ENCODE measurements at regions not wholly inside any gene's neighbourhood (a gene's known extent, or its start where the extent isn't known, plus 50 kb on each side); places are given as distances from the start of the nearest gene placed in this dataset.

GRCh38 chr3:25288413-25288812, 139.7 kb upstream of the RARB start:
- dilution Hi-C loops (cut with MboI; ENCODE audit: extremely low pct_ligation_motif_present, low sequenced_read_pairs) = no loop called here

GRCh38 chr3:25289156-25289555, 138.9 kb upstream of the RARB start:
- no peak overlapping the region for H3K4me2 ChIP-seq (ENCODE audit: insufficient read depth, low read length)
- dilution Hi-C loops (cut with MboI; ENCODE audit: extremely low pct_ligation_motif_present, low sequenced_read_pairs) = no loop called here
- BruUV-seq (replicated peaks) = no TSS peak
- H3K79me2 ChIP-seq (ENCODE audit: control insufficient read depth, insufficient read depth, low read length) = no peaks in the 10 kb centered on the region
- no peak overlapping the region for H3K4me3 ChIP-seq (replicated peaks in 1 of 3; ENCODE audit: insufficient read depth in 1 of 3, low read depth in 1 of 3, low read length in 3 of 3)
- H3K4me1 ChIP-seq (ENCODE audit: control insufficient read depth, extremely low read depth, insufficient read depth, low read length) = no peaks in the 10 kb centered on the region
- H3K9ac ChIP-seq (replicated peaks; ENCODE audit: extremely low read depth, insufficient read depth, low read length) = no peak overlapping the region
- H3K9me3 ChIP-seq (replicated peaks; ENCODE audit: control insufficient read depth, insufficient read depth, low read length) = no peaks in the 10 kb centered on the region
- no peak overlapping the region for H3K27ac ChIP-seq (ENCODE audit: insufficient read depth, low read depth, low read length)
- no peaks in the 10 kb centered on the region for H3K9me1 ChIP-seq (replicated peaks; ENCODE audit: control insufficient read depth, extremely low read depth, insufficient read depth, low read length)
- CTCF ChIA-PET = interaction anchor here (0.6 to 1.0 kb wide), 2 partner anchors 305 to 532 kb away, joined by 3 to 5 read pairs; no protein-coding TSS in a partner anchor
- intact Hi-C loops (cut with micrococcal nuclease) = no loop called here
- H3K36me3 ChIP-seq (ENCODE audit: control insufficient read depth in 2 of 2, extremely low read depth in 1 of 2, insufficient read depth in 2 of 2, low read length in 2 of 2) = no peaks in the 10 kb centered on the region
- H2AFZ ChIP-seq (ENCODE audit: low read depth, low read length) = no peak overlapping the region
- no peak for TF ChIP-seq POLR2A (IDR thresholded peaks at IDR 0.05; ENCODE audit: low read depth, low read length)
- TF ChIP-seq FOS (IDR thresholded peaks at IDR 0.05; ENCODE audit: borderline replicate concordance, insufficient read depth, low read length) = no peak
- TF ChIP-seq GATA2 (IDR thresholded peaks at IDR 0.05; ENCODE audit: insufficient read depth, insufficient read length, low read depth, low read length) = no peak
- no peak for TF ChIP-seq POLR2AphosphoS5 (IDR thresholded peaks at IDR 0.05; ENCODE audit: insufficient read depth, low read depth, low read length)
- H3K27me3 ChIP-seq (ENCODE audit: control insufficient read depth in 2 of 2, insufficient read depth in 2 of 2, low read length in 2 of 2) = peaks cover 0 to 3% of the 10 kb centered on the region in 2 experiments
- FAIRE-seq (no peak), DNase-seq (ENCODE audit: low read depth, low spot score) (no peak)
- POLR2A ChIA-PET = no interaction called here
- no peaks in the 10 kb centered on the region for H4K20me1 ChIP-seq (replicated peaks; ENCODE audit: control insufficient read depth, extremely low read depth, insufficient read depth, low read length)

More at GRCh38 chr3:25288413-25288812, 139.7 kb upstream of the RARB start:
- Histone ChIP-seq H2AFZ (ENCODE audit: low read depth, low read length) (no peak overlapping the region), H3K4me3 (replicated peaks in 1 of 3; ENCODE audit: insufficient read depth in 1 of 3, low read depth in 1 of 3, low read length in 3 of 3) (no peak overlapping the region), H3K79me2 (ENCODE audit: control insufficient read depth, insufficient read depth, low read length) (no peaks in the 10 kb centered on the region), H3K9ac (replicated peaks; ENCODE audit: extremely low read depth, insufficient read depth, low read length) (no peak overlapping the region), H3K4me1 (ENCODE audit: control insufficient read depth, extremely low read depth, insufficient read depth, low read length) (no peaks in the 10 kb centered on the region), H3K4me2 (ENCODE audit: insufficient read depth, low read length) (no peak overlapping the region), H3K27ac (ENCODE audit: insufficient read depth, low read depth, low read length) (no peak overlapping the region), H3K27me3 (ENCODE audit: control insufficient read depth in 2 of 2, insufficient read depth in 2 of 2, low read length in 2 of 2) (peaks cover 0 to 3% of the 10 kb centered on the region in 2 experiments), H4K20me1 (replicated peaks; ENCODE audit: control insufficient read depth, extremely low read depth, insufficient read depth, low read length) (no peaks in the 10 kb centered on the region), H3K9me3 (replicated peaks; ENCODE audit: control insufficient read depth, insufficient read depth, low read length) (no peaks in the 10 kb centered on the region), H3K9me1 (replicated peaks; ENCODE audit: control insufficient read depth, extremely low read depth, insufficient read depth, low read length) (no peaks in the 10 kb centered on the region), H3K36me3 (ENCODE audit: control insufficient read depth in 2 of 2, extremely low read depth in 1 of 2, insufficient read depth in 2 of 2, low read length in 2 of 2) (no peaks in the 10 kb centered on the region)
- CTCF ChIA-PET = interaction anchor here (0.6 to 1.0 kb wide), 2 partner anchors 305 to 531 kb away, joined by 3 to 5 read pairs; no protein-coding TSS in a partner anchor
- TF ChIP-seq POLR2AphosphoS5 (IDR thresholded peaks at IDR 0.05; ENCODE audit: insufficient read depth, low read depth, low read length) = no peak
- TF ChIP-seq POLR2A (IDR thresholded peaks at IDR 0.05; ENCODE audit: low read depth, low read length) = no peak
- TF ChIP-seq, protein P1, sequence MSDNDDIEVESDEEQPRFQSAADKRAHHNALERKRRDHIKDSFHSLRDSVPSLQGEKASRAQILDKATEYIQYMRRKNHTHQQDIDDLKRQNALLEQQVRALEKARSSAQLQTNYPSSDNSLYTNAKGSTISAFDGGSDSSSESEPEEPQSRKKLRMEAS (IDR thresholded peaks at IDR 0.05; ENCODE audit: insufficient read depth, insufficient read length) = no peak
- no peak for TF ChIP-seq FOS (IDR thresholded peaks at IDR 0.05; ENCODE audit: borderline replicate concordance, insufficient read depth, low read length)
- intact Hi-C loops (cut with micrococcal nuclease) = no loop called here
- no TSS peak for BruUV-seq (replicated peaks)
- DNase-seq (ENCODE audit: low read depth, low spot score) = no peak
- no peak for FAIRE-seq
- POLR2A ChIA-PET = no interaction called here

All from endothelial cell of umbilical vein (primary cell).